HepG2 (cell line): ENCODE measurements at regions not wholly inside any gene's neighbourhood (a gene's known extent, or its start where the extent isn't known, plus 50 kb on each side); places are given as distances from the start of the nearest gene placed in this dataset.

ENCODE experiments used
- ATAC-seq: fragments of 200-7000 bp; cut with Tn5 transposase; 3 replicates; pipeline ENCODE4 v1.9.1; 2020; ENCODE audit warnings: mild to moderate bottlenecking, moderate library complexity
- BruUV-seq: library from RNA; stranded (reverse); fragments of 400-500 nt; replicated peaks from 2 replicates; lab custom pipeline; 2021; lab: Mats Ljungman, UMichigan
- CTCF ChIA-PET: fragments of 300-600 bp; formaldehyde crosslinking; extraction: SDS; loops from one replicate; lab custom pipeline; 2021; ENCODE audit warnings: low total read pairs, inconsistent platforms, low intra/inter-chr PET ratio; lab: Yijun Ruan, JAX
- POLR2A ChIA-PET: fragments of 350-600 bp; sonication (Branson Sonifier 250); formaldehyde crosslinking; loops from one replicate; lab custom pipeline; 2020; ENCODE audit warnings: antibody characterized with exemption, inconsistent platforms; lab: Yijun Ruan, JAX
- DNase-seq: peaks from one replicate; pipeline ENCODE4 v3.0.0-alpha.2; 2015; ENCODE audit warnings: low spot score
- FAIRE-seq: peaks from 3 replicates; lab custom pipeline; 2011; peaks lifted over from hg19 to GRCh38; lab: Jason Lieb, UNC
- H2AFZ ChIP-seq: one replicate; pipeline ENCODE4 v1.6.1; 2011; ENCODE audit warnings: low read length, inconsistent platforms
- H3K27ac ChIP-seq: fragments of 300-600 bp; 3 replicates; pipeline ENCODE4 v1.8.0; 2011; ENCODE audit warnings: mixed run types, mild to moderate bottlenecking, mixed read lengths, low read length, inconsistent platforms; ENCODE audit not compliant: insufficient read depth; ENCODE audit errors: extremely low read length
- H3K27me3 ChIP-seq, 2 experiments: fragments of 200-600 bp in 1 of 2; 2 replicates in 1 of 2; 3 replicates in 1 of 2; pipeline versions ENCODE4 v1.6.0 to v1.8.0; 2011; ENCODE audit warnings: low read length in 2 of 2, mild to moderate bottlenecking in 2 of 2, moderate library complexity in 2 of 2, inconsistent platforms in 1 of 2; ENCODE audit not compliant: insufficient read depth in 2 of 2, control insufficient read depth in 1 of 2
- H3K36me3 ChIP-seq, 2 experiments: fragments of 200-600 bp in 1 of 2; replicated peaks in 1 of 2; 2 replicates in 1 of 2; 3 replicates in 1 of 2; pipeline versions ENCODE4 v1.5.1 to v1.8.0; 2011; ENCODE audit warnings: low read length in 2 of 2, inconsistent platforms in 1 of 2; ENCODE audit not compliant: insufficient read depth in 2 of 2, control insufficient read depth in 1 of 2
- H3K4me1 ChIP-seq: 2 replicates; pipeline ENCODE4 v1.5.1; 2012; ENCODE audit warnings: low read length, inconsistent platforms; ENCODE audit not compliant: insufficient read depth
- H3K4me2 ChIP-seq: 2 replicates; pipeline ENCODE4 v1.6.0; 2011; ENCODE audit warnings: low read depth, low read length, inconsistent platforms
- H3K4me3 ChIP-seq, 3 experiments: fragments of 200-600 bp in 1 of 3; sonication (generic), shearing (Covaris generic) in 1 of 3; replicated peaks in 1 of 3; 2 replicates each; pipeline ENCODE4 v1.5.1; 2011 to 2016; ENCODE audit warnings: low read length in 3 of 3, inconsistent platforms in 2 of 3, low read depth in 2 of 3, mild to moderate bottlenecking in 2 of 3, control low read depth in 1 of 3, mixed read lengths in 1 of 3; ENCODE audit not compliant: insufficient read depth in 1 of 3
- H3K79me2 ChIP-seq: one replicate; pipeline ENCODE4 v1.6.1; 2011; ENCODE audit warnings: low read length, inconsistent platforms; ENCODE audit not compliant: insufficient read depth
- H3K9ac ChIP-seq: 2 replicates; pipeline ENCODE4 v1.6.0; 2011; ENCODE audit warnings: mild to moderate bottlenecking, low read depth, low read length, inconsistent platforms; ENCODE audit not compliant: insufficient read depth
- H3K9me3 ChIP-seq: 2 replicates; pipeline ENCODE4 v1.5.1; 2012; ENCODE audit warnings: mild to moderate bottlenecking, low read length
- H4K20me1 ChIP-seq: 2 replicates; pipeline ENCODE4 v1.6.0; 2011; ENCODE audit warnings: inconsistent platforms, mild to moderate bottlenecking, low read length, moderate library complexity; ENCODE audit not compliant: insufficient read depth
- ARID2 ChIP-seq: sonication (generic); formaldehyde crosslinking; IDR thresholded peaks from 2 replicates; pipeline ENCODE4 v1.8.1; 2022; ENCODE audit warnings: mild to moderate bottlenecking, missing genetic modification reagents, borderline replicate concordance
- DZIP1 ChIP-seq: sonication (generic); formaldehyde crosslinking; IDR thresholded peaks from 2 replicates; pipeline ENCODE4 v1.5.0; 2020; ENCODE audit warnings: mild to moderate bottlenecking, missing genetic modification reagents
- ETV5 ChIP-seq: IDR thresholded peaks from 2 replicates; pipeline ENCODE4 v1.6.1; 2018; ENCODE audit warnings: missing biosample characterization, missing genetic modification reagents, inconsistent platforms, borderline replicate concordance
- GTF3A ChIP-seq: sonication (generic); formaldehyde crosslinking; conservative IDR thresholded peaks from 2 replicates; pipeline ENCODE4 v1.4.0; 2020; ENCODE audit warnings: mild to moderate bottlenecking, missing genetic modification reagents
- HCFC1 ChIP-seq: fragments of 150-350 bp; IDR thresholded peaks from 2 replicates; pipeline ENCODE4 v1.6.1; 2014; ENCODE audit warnings: low read depth, low read length
- HES4 ChIP-seq: sonication (generic); formaldehyde crosslinking; IDR thresholded peaks from 2 replicates; pipeline ENCODE4 v1.9.0; 2021; ENCODE audit warnings: mild to moderate bottlenecking, missing genetic modification reagents, borderline replicate concordance
- KLF12 ChIP-seq: sonication (generic); formaldehyde crosslinking; IDR thresholded peaks from 2 replicates; pipeline ENCODE4 v1.4.0; 2020; ENCODE audit warnings: missing genetic modification reagents, borderline replicate concordance
- KMT2B ChIP-seq: IDR thresholded peaks from 2 replicates; pipeline ENCODE4 v1.6.1; 2016; ENCODE audit warnings: missing genetic modification reagents, missing compliant biosample characterization
- RFX3 ChIP-seq: IDR thresholded peaks from 2 replicates; pipeline ENCODE4 v1.6.1; 2016; ENCODE audit warnings: missing biosample characterization, missing genetic modification reagents
- SOX5 ChIP-seq: IDR thresholded peaks from 2 replicates; pipeline ENCODE4 v1.6.1; 2016; ENCODE audit warnings: borderline replicate concordance
- ZBTB8A ChIP-seq: sonication (generic); formaldehyde crosslinking; IDR thresholded peaks from 2 replicates; pipeline ENCODE4 v1.4.0; 2020; ENCODE audit warnings: mild to moderate bottlenecking, low read depth, missing genetic modification reagents, borderline replicate concordance
- ZNF263 ChIP-seq: sonication (generic); formaldehyde crosslinking; IDR thresholded peaks from 2 replicates; pipeline ENCODE4 v1.4.0; 2020; ENCODE audit warnings: missing genetic modification reagents
- ZNF616 ChIP-seq: sonication (generic); formaldehyde crosslinking; IDR thresholded peaks from 2 replicates; pipeline ENCODE4 v1.5.0; 2020; ENCODE audit warnings: low read depth, mild to moderate bottlenecking, missing genetic modification reagents
- WGBS: methylation state at CpG from one replicate; pipeline ENCODE4 v1.1.6; 2017; ENCODE audit warnings: low lambda C conversion rate; 5-methylcytosine and 5-hydroxymethylcytosine counted together
- in situ Hi-C: cut with HindIII; loops from 2 replicates; pipeline ENCODE4 v1.10.0; 2017; ENCODE audit warnings: low pct_unique_long_range_greater_than_20kb; ENCODE audit not compliant: extremely low pct_ligation_motif_present
- intact Hi-C: fragments of 100-400 bp; cut with micrococcal nuclease; formaldehyde crosslinking; loops from one replicate; pipeline ENCODE4 v1.10.0; 2022; ENCODE audit not compliant: unreplicated experiment
- TF ChIP-seq, protein P1 (sequence below): sonication (generic); formaldehyde crosslinking; IDR thresholded peaks from 2 replicates; pipeline ENCODE4 v1.4.0; 2020; ENCODE audit warnings: mild to moderate bottlenecking, low read depth, missing genetic modification reagents

- ChIA-PET POLR2A (no interaction called here), CTCF (no interaction called here)
- no peak for ATAC-seq
- WGBS = 49% methylated on average over 3 of the region's 3 CpGs
- no TSS peak for BruUV-seq
- no peaks in the 10 kb centered on the region for H3K27me3 ChIP-seq
- in situ Hi-C loops = no loop called here
- H3K4me1 ChIP-seq = no peaks in the 10 kb centered on the region
- TF ChIP-seq ARID2 (CRISPR knock-in tag) = no peak
- TF ChIP-seq ZNF263 (CRISPR knock-in tag) = no peak
- TF ChIP-seq ETV5 (CRISPR knock-in tag) = no peak
- TF ChIP-seq HES4 (CRISPR knock-in tag) = no peak
- TF ChIP-seq GTF3A (CRISPR knock-in tag) = no peak
- TF ChIP-seq ZBTB8A (CRISPR knock-in tag) = no peak
- no peak for TF ChIP-seq SOX5
- no peak for TF ChIP-seq ZNF616
- no peak for TF ChIP-seq KMT2B (CRISPR knock-in tag)
- TF ChIP-seq DZIP1 (CRISPR knock-in tag) = no peak
- TF ChIP-seq HCFC1 = no peak
- TF ChIP-seq, protein P1, sequence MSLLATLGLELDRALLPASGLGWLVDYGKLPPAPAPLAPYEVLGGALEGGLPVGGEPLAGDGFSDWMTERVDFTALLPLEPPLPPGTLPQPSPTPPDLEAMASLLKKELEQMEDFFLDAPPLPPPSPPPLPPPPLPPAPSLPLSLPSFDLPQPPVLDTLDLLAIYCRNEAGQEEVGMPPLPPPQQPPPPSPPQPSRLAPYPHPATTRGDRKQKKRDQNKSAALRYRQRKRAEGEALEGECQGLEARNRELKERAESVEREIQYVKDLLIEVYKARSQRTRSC (CRISPR knock-in tag) = no peak
- no peak for TF ChIP-seq KLF12
- TF ChIP-seq RFX3 = no peak
- H3K9me3 ChIP-seq = no peaks in the 10 kb centered on the region
- no peak overlapping the region for H2AFZ ChIP-seq
- no peak for FAIRE-seq
- no peak overlapping the region for H3K27ac ChIP-seq
- no peak overlapping the region for H3K4me2 ChIP-seq
- no peak for DNase-seq
- intact Hi-C loops = no loop called here
- H3K36me3 ChIP-seq = no peaks in the 10 kb centered on the region
- H3K9ac ChIP-seq = no peak overlapping the region
- H4K20me1 ChIP-seq = no peaks in the 10 kb centered on the region
- no peaks in the 10 kb centered on the region for H3K79me2 ChIP-seq
- no peak overlapping the region for H3K4me3 ChIP-seq
These were observed 922.5 kb downstream of the RPA4 start for GRCh38 chrX:97806238-97806637.
